GM23338 (cell line): ENCODE measurements at regions not wholly inside any gene's neighbourhood (a gene's known extent, or its start where the extent isn't known, plus 50 kb on each side); places are given as distances from the start of the nearest gene placed in this dataset.

Source experiments
- CREB1 ChIP-seq: fragments of 250-450 bp; sonication (Bioruptor Pico); IDR thresholded peaks from 2 replicates; pipeline ENCODE4 v1.5.0; 2020; ENCODE audit warnings: low read depth, mild to moderate bottlenecking, moderate library complexity
- EZH2 ChIP-seq: fragments of 200-600 bp; sonication (generic); IDR thresholded peaks from one replicate; pipeline ENCODE4 v1.8.0; 2017; ENCODE audit warnings: antibody characterized with exemption, mild to moderate bottlenecking, low read depth; ENCODE audit not compliant: unreplicated experiment
- EZH2phosphoT487 ChIP-seq: fragments of 200-600 bp; sonication (generic); IDR thresholded peaks from one replicate; pipeline ENCODE4 v1.8.1; 2018; ENCODE audit warnings: antibody characterized with exemption; ENCODE audit not compliant: unreplicated experiment
- JUNB ChIP-seq: IDR thresholded peaks from one replicate; pipeline ENCODE4 v1.6.1; 2016; ENCODE audit warnings: antibody characterized with exemption; ENCODE audit not compliant: unreplicated experiment
- NANOG ChIP-seq: IDR thresholded peaks from 2 replicates; pipeline ENCODE4 v1.6.1; 2016; ENCODE audit warnings: antibody characterized with exemption, borderline replicate concordance
- POLR2AphosphoS5 ChIP-seq: IDR thresholded peaks from 2 replicates; pipeline ENCODE4 v1.6.1; 2016; ENCODE audit warnings: antibody characterized with exemption, low read depth
- STAT1 ChIP-seq: IDR thresholded peaks from one replicate; pipeline ENCODE4 v1.6.1; 2016; ENCODE audit warnings: antibody characterized with exemption; ENCODE audit not compliant: unreplicated experiment
- ZNF114 ChIP-seq: fragments of 250-450 bp; sonication (Bioruptor Pico); IDR thresholded peaks from 2 replicates; pipeline ENCODE4 v1.5.0; 2020; ENCODE audit warnings: mild to moderate bottlenecking, moderate library complexity
- ZNF331 ChIP-seq: fragments of 250-450 bp; sonication (Bioruptor Pico); IDR thresholded peaks from 2 replicates; pipeline ENCODE4 v1.5.0; 2020; ENCODE audit warnings: low read depth, mild to moderate bottlenecking, moderate library complexity
- TF ChIP-seq, protein P1 (sequence below), 2 experiments: fragments of 200-600 bp in 1 of 2; sonication (generic) in 1 of 2; conservative IDR thresholded peaks; 2 replicates each; pipeline versions ENCODE4 v1.5.1 to v1.6.1; 2016 to 2017; ENCODE audit warnings: antibody characterized with exemption in 2 of 2, low read depth in 2 of 2, mild to moderate bottlenecking in 2 of 2, moderate library complexity in 1 of 2
- TF ChIP-seq, protein P2 (sequence below): IDR thresholded peaks from one replicate; pipeline ENCODE4 v1.6.1; 2018; ENCODE audit warnings: antibody characterized with exemption; ENCODE audit not compliant: unreplicated experiment
- TF ChIP-seq, protein P3 (sequence below): IDR thresholded peaks from 2 replicates; pipeline ENCODE4 v1.6.1; 2016; ENCODE audit warnings: antibody characterized with exemption
- TF ChIP-seq, protein P4 (sequence below): fragments of 250-450 bp; sonication (Bioruptor Pico); IDR thresholded peaks from 2 replicates; pipeline ENCODE4 v1.5.0; 2020; ENCODE audit warnings: mild to moderate bottlenecking, moderate library complexity

DNA sequence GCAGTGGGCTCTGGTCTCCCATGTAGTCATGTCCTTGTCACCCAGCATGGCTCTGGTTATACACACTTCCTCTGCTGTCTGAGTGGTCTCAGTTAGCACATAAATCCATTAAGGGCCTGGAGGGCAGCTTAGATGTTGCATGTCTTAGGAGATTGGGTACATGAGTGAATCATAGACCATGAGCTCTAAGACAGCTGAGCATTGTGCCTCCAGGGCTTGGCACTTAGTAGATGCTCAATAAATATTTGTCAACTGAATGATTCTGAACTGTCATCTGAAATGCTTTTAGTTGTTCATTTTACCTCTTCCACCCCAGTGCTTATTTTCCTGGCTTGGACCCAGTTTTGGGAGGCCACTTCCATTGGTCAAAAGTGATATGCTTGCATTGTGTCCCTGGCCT, 135.6 kb downstream of the BOD1 start:
- TF ChIP-seq, protein P1, sequence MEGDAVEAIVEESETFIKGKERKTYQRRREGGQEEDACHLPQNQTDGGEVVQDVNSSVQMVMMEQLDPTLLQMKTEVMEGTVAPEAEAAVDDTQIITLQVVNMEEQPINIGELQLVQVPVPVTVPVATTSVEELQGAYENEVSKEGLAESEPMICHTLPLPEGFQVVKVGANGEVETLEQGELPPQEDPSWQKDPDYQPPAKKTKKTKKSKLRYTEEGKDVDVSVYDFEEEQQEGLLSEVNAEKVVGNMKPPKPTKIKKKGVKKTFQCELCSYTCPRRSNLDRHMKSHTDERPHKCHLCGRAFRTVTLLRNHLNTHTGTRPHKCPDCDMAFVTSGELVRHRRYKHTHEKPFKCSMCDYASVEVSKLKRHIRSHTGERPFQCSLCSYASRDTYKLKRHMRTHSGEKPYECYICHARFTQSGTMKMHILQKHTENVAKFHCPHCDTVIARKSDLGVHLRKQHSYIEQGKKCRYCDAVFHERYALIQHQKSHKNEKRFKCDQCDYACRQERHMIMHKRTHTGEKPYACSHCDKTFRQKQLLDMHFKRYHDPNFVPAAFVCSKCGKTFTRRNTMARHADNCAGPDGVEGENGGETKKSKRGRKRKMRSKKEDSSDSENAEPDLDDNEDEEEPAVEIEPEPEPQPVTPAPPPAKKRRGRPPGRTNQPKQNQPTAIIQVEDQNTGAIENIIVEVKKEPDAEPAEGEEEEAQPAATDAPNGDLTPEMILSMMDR (conservative IDR thresholded peaks at IDR 0.05; ENCODE audit: low read depth in 2 of 2), result no peak
- TF ChIP-seq, protein P2, sequence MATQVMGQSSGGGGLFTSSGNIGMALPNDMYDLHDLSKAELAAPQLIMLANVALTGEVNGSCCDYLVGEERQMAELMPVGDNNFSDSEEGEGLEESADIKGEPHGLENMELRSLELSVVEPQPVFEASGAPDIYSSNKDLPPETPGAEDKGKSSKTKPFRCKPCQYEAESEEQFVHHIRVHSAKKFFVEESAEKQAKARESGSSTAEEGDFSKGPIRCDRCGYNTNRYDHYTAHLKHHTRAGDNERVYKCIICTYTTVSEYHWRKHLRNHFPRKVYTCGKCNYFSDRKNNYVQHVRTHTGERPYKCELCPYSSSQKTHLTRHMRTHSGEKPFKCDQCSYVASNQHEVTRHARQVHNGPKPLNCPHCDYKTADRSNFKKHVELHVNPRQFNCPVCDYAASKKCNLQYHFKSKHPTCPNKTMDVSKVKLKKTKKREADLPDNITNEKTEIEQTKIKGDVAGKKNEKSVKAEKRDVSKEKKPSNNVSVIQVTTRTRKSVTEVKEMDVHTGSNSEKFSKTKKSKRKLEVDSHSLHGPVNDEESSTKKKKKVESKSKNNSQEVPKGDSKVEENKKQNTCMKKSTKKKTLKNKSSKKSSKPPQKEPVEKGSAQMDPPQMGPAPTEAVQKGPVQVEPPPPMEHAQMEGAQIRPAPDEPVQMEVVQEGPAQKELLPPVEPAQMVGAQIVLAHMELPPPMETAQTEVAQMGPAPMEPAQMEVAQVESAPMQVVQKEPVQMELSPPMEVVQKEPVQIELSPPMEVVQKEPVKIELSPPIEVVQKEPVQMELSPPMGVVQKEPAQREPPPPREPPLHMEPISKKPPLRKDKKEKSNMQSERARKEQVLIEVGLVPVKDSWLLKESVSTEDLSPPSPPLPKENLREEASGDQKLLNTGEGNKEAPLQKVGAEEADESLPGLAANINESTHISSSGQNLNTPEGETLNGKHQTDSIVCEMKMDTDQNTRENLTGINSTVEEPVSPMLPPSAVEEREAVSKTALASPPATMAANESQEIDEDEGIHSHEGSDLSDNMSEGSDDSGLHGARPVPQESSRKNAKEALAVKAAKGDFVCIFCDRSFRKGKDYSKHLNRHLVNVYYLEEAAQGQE, result no peak
- TF ChIP-seq EZH2phosphoT487 (no peak), CREB1 (CRISPR knock-in tag) (no peak), POLR2AphosphoS5 (no peak), EZH2 (no peak), JUNB (no peak), ZNF331 (CRISPR knock-in tag) (no peak), NANOG (no peak), ZNF114 (CRISPR knock-in tag) (no peak), STAT1 (no peak)
- TF ChIP-seq, protein P3, sequence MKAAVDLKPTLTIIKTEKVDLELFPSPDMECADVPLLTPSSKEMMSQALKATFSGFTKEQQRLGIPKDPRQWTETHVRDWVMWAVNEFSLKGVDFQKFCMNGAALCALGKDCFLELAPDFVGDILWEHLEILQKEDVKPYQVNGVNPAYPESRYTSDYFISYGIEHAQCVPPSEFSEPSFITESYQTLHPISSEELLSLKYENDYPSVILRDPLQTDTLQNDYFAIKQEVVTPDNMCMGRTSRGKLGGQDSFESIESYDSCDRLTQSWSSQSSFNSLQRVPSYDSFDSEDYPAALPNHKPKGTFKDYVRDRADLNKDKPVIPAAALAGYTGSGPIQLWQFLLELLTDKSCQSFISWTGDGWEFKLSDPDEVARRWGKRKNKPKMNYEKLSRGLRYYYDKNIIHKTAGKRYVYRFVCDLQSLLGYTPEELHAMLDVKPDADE, result no peak
- TF ChIP-seq, protein P4, sequence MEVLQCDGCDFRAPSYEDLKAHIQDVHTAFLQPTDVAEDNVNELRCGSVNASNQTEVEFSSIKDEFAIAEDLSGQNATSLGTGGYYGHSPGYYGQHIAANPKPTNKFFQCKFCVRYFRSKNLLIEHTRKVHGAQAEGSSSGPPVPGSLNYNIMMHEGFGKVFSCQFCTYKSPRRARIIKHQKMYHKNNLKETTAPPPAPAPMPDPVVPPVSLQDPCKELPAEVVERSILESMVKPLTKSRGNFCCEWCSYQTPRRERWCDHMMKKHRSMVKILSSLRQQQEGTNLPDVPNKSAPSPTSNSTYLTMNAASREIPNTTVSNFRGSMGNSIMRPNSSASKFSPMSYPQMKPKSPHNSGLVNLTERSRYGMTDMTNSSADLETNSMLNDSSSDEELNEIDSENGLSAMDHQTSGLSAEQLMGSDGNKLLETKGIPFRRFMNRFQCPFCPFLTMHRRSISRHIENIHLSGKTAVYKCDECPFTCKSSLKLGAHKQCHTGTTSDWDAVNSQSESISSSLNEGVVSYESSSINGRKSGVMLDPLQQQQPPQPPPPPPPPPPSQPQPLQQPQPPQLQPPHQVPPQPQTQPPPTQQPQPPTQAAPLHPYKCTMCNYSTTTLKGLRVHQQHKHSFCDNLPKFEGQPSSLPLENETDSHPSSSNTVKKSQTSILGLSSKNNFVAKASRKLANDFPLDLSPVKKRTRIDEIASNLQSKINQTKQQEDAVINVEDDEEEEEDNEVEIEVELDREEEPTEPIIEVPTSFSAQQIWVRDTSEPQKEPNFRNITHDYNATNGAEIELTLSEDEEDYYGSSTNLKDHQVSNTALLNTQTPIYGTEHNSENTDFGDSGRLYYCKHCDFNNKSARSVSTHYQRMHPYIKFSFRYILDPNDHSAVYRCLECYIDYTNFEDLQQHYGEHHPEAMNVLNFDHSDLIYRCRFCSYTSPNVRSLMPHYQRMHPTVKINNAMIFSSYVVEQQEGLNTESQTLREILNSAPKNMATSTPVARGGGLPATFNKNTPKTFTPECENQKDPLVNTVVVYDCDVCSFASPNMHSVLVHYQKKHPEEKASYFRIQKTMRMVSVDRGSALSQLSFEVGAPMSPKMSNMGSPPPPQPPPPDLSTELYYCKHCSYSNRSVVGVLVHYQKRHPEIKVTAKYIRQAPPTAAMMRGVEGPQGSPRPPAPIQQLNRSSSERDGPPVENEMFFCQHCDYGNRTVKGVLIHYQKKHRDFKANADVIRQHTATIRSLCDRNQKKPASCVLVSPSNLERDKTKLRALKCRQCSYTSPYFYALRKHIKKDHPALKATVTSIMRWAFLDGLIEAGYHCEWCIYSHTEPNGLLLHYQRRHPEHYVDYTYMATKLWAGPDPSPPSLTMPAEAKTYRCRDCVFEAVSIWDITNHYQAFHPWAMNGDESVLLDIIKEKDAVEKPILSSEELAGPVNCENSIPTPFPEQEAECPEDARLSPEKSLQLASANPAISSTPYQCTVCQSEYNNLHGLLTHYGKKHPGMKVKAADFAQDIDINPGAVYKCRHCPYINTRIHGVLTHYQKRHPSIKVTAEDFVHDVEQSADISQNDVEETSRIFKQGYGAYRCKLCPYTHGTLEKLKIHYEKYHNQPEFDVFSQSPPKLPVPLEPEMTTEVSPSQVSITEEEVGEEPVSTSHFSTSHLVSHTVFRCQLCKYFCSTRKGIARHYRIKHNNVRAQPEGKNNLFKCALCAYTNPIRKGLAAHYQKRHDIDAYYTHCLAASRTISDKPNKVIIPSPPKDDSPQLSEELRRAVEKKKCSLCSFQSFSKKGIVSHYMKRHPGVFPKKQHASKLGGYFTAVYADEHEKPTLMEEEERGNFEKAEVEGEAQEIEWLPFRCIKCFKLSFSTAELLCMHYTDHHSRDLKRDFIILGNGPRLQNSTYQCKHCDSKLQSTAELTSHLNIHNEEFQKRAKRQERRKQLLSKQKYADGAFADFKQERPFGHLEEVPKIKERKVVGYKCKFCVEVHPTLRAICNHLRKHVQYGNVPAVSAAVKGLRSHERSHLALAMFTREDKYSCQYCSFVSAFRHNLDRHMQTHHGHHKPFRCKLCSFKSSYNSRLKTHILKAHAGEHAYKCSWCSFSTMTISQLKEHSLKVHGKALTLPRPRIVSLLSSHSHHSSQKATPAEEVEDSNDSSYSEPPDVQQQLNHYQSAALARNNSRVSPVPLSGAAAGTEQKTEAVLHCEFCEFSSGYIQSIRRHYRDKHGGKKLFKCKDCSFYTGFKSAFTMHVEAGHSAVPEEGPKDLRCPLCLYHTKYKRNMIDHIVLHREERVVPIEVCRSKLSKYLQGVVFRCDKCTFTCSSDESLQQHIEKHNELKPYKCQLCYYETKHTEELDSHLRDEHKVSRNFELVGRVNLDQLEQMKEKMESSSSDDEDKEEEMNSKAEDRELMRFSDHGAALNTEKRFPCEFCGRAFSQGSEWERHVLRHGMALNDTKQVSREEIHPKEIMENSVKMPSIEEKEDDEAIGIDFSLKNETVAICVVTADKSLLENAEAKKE, result no peak
